T-helper 1 cell treated with Interleukin-12 subunit alpha and Interleukin-12 subunit beta and Interleukin-4 antibody, amounts not matched to agents 30 ng/mL and 1 ng/mL, for 36 hours (primary cell): ENCODE measurements at regions not wholly inside any gene's neighbourhood (a gene's known extent, or its start where the extent isn't known, plus 50 kb on each side); places are given as distances from the start of the nearest gene placed in this dataset.

Experiments
- intact Hi-C: fragments of 100-400 bp; cut with micrococcal nuclease; formaldehyde crosslinking; loops from one replicate; pipeline ENCODE4 v1.15.1; 2024

DNA sequence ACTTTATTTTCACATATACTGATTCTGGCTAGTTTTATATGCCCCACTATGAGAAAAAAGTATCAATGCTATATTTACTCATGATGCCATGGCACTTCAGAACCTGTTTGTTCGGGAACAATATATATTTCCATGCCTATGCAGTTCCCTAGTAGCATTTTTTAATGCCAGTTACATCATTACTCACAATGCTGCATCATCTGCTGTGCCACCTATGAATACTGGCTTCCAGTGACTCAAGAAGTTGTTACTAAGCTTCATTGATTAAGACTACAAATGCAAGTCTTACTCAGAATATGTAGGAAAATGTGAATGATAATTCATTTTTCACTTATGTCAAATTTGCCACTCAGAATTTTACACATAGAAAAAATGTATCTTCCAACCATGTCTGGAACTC, 97.9 kb downstream of the MAFB start:
- intact Hi-C loops: no loop called here

GRCh38 chr20:40589581-40589980, 99.5 kb downstream of the MAFB start:
- intact Hi-C loops: no loop called here

DNA sequence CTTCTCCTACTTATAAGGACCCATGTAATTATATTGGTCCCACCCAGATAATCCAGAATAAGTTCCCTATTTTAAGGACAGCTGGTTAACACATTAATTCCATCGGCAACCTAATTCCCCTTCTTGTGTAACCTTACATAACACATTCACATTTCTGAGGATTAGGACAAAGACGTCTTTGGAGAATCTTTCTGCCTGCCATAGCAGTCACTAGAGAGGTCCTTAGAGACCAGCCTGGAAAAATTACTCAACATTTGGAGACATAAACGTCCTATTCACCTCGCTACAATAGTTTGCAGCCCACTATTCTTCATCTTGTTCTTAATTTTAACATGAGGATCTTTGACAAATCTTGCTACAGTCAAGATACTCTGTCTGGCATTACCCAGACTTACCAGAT, 100.1 kb downstream of the MAFB start:
- intact Hi-C loops: no loop called here

- intact Hi-C loops: no loop called here
Observed at GRCh38 chr20:40587038-40587437, 102.0 kb downstream of the MAFB start.

- intact Hi-C loops: no loop called here
Observed at GRCh38 chr20:40584130-40584809, 104.8 kb downstream of the MAFB start.

DNA sequence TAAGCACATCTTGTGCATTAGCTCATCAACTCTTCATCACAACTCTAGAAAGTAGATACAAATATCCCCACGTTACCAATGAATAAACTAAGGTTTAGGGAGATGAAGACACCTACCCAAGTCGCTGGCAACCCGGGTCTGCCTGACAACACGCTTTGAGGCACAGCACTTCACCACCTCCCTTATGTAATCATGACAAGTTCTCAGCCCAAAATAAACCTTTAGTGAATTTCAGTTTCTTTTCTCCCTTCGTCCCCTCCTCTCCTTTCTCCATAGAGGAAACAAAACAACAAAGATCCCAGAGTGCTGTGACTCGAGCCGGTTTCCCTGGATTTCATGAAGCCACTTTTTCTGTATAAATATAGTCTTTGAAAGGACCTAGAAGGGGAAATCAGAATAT, 105.4 kb downstream of the MAFB start:
- intact Hi-C loops: no loop called here

GRCh38 chr20:40583205-40583604, 105.8 kb downstream of the MAFB start:
- intact Hi-C loops: no loop called here

- intact Hi-C loops: no loop called here
Observed at GRCh38 chr20:40582531-40582930, 106.5 kb downstream of the MAFB start.

GRCh38 chr20:40579701-40580100, 109.3 kb downstream of the MAFB start:
- intact Hi-C loops: no loop called here

- intact Hi-C loops: no loop called here
Observed at GRCh38 chr20:40578961-40579360, 110.1 kb downstream of the MAFB start.

GRCh38 chr20:40575851-40576250, 113.2 kb downstream of the MAFB start:
- intact Hi-C loops: no loop called here

DNA sequence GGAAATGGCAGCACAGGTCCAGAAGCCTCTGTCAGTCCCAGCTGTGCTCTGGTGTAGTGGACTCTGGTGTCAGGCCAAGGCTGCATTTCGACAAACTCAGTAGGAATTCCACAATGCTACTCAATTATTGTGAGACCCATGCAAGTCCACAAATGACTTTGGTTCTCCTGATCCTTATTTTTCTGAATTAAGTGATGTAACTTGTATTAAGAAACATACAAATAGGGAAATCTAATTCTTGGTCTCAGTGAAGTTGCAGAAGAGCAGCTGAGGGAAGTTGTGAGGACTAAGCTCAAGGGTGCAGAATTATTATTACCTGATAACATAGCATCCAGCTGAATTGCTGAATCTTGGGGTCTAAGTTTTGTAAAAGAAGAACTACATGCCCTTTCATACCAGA, 116.8 kb downstream of the MAFB start:
- intact Hi-C loops: no loop called here

DNA sequence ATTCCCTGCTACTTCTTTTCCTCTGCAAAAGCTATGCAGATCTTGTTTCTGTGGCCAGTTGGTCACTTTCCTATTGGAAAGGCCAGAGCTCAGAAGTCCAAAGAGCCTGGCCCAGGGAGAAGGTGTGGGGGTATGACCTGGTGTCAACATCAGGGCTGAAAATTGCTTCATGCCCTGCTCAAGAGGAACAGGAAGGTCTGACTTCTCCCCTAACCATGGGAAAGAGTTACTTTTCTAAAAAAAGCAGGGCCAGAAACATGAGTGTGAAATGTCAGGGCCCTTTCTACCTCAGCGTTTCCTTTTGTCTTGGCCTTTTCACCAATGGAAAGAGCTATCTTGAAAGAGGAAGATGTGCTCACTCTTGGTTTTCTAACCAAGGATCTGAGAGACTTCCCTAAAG, 117.4 kb downstream of the MAFB start:
- intact Hi-C loops: no loop called here

DNA sequence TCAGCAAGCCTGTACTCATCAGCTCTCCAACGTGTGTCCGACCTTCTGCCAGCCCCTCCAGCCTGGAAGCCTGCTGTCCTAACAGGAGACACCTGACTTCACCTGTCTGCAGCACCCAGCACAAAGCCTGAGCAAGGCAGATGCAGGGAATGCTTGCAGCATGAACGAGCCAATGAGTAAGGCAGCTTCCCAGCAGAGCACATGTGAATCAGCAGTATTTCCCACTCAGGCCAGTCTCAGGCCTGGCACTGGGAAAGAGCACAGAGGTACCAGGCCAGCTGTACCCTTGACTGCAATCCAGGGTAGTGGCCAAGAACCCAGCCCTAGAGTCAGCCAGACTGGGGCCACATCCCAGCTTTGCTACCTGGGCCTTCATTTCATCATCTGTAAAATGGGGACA, 120.8 kb downstream of the MAFB start:
- intact Hi-C loops: no loop called here

GRCh38 chr20:40565682-40566040, 123.4 kb downstream of the MAFB start:
- intact Hi-C loops: no loop called here

GRCh38 chr20:40565001-40565681, 123.9 kb downstream of the MAFB start:
- intact Hi-C loops: no loop called here

- intact Hi-C loops: no loop called here
Observed at GRCh38 chr20:40563296-40563950, 125.6 kb downstream of the MAFB start.

DNA sequence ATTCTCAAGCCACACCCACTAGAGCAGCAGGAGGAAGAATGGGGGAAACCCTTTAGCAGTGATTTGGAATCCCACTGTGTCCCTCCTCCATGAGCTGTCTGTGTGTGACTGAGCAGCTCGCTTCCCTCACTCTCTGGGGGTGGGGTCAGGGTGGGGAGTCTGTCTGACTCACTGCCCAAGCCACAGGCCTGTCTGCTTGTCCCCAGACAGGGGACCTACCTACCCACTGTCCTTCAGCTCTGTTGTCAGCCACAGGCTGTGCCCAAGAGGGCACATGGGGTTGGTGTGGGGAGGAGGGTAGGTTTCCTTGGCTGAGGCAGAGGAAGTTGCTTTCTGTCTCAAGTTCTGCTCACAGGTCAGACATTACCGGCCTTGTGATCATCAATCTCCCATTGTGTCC, 127.0 kb downstream of the MAFB start:
- intact Hi-C loops: no loop called here

DNA sequence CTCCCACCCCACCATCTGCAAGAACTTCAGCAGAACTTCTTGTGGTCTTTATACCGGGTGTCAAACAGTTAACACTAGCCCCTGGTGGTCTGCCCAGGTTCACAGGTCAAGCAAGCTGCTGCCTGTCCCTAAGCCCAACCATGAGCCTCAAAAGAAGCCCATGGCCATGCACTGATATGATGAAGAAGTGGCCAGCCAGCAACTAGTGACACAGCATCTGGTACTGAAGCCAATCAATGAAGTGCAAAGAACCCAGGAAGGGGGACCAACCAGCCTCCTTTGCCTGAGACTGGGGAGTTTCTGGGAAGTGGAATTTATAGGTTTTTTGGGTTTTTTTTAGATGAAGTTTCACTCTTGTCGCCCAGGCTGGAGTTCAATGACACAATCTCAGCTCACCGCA, 127.8 kb downstream of the MAFB start:
- intact Hi-C loops: no loop called here

DNA sequence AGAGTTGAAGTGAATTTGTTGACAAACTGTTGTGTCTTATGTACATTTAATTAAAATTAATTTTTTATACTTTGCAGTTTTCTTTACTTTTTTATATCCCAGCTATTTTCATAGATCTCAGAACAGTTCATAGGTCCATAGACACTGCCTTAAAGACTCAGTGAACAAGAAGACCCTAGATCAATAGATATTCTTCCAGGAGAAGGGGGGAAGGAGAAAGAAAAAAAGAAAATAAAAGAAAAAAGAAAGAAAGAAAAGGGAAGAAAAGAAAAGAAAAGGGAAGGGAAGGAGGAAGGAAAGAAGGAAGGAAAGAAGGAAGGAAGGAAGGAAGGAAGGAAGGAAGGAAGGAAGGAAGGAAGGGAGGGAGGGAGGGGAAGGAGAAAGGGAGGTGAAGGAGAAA, 130.8 kb downstream of the MAFB start:
- intact Hi-C loops: no loop called here

GRCh38 chr20:40551125-40551530, 137.9 kb downstream of the MAFB start:
- intact Hi-C loops: no loop called here

DNA sequence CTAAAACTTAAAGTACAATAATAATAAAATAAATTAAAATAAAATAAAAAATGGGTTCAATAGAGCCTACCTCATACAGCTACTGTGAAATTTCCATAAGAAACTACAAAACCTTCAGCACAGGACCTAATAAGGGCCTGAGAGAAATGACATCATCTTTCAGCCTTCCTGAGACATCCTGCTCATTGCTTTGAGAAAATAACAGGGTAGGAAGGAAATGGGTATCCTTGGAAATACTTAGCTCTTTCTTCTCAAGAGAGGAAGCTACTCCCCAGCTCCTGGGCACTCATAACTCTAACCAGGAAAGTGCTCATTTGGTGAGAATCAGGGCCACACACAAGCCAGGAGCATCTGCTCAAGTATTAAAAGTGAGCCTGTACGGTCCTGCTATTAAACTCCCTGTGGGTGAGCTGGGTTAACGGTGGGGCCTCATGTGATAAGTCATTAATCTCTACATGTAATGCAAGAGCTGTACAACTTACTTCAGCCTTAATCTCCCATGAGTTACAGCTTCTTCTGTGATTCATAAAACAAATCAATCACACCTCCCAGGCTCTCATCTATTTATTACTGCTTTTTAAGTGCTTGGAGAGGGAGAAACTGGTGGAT, 141.4 kb downstream of the MAFB start:
- intact Hi-C loops: no loop called here
